SK-N-SH (cell line): ENCODE measurements at regions not wholly inside any gene's neighbourhood (a gene's known extent, or its start where the extent isn't known, plus 50 kb on each side); places are given as distances from the start of the nearest gene placed in this dataset.

Experiments used
- CTCF ChIP-seq: fragments of 200-600 bp; sonication (generic); IDR thresholded peaks from 2 replicates; pipeline ENCODE4 v1.6.1; 2017; ENCODE audit warnings: antibody characterized with exemption, mild to moderate bottlenecking, moderate library complexity
- EZH2phosphoT487 ChIP-seq: fragments of 200-600 bp; sonication (generic); IDR thresholded peaks from 2 replicates; pipeline ENCODE4 v1.6.1; 2017; ENCODE audit warnings: low read depth, mixed run types, mild to moderate bottlenecking, antibody characterized with exemption, moderate library complexity, borderline replicate concordance
- IRF3 ChIP-seq: fragments of 150-350 bp; IDR thresholded peaks from 2 replicates; pipeline ENCODE4 v1.6.1; 2016; ENCODE audit warnings: mild to moderate bottlenecking, low read depth, low read length
- JUND ChIP-seq: IDR thresholded peaks from 2 replicates; pipeline ENCODE4 v1.4.0; 2012
- PBX3 ChIP-seq: IDR thresholded peaks from 2 replicates; pipeline ENCODE4; 2012
- RCOR1 ChIP-seq: fragments of 150-350 bp; IDR thresholded peaks from 2 replicates; pipeline ENCODE4 v1.6.1; 2017; ENCODE audit warnings: antibody characterized with exemption, low read length
- RFX5 ChIP-seq: IDR thresholded peaks from 2 replicates; pipeline ENCODE4 v1.6.1; 2012; ENCODE audit warnings: mild to moderate bottlenecking, improper control_type of control experiment, low read length
- RXRA ChIP-seq: IDR thresholded peaks from 2 replicates; pipeline ENCODE4 v1.4.0; 2012; ENCODE audit warnings: low read depth, mild to moderate bottlenecking, borderline replicate concordance
- TAF1 ChIP-seq: IDR thresholded peaks from 2 replicates; pipeline ENCODE4 v1.6.1; 2012; ENCODE audit warnings: low read depth, mild to moderate bottlenecking, low read length, moderate library complexity, borderline replicate concordance
- TEAD4 ChIP-seq: IDR thresholded peaks from 2 replicates; pipeline ENCODE4 v1.4.0; 2012; ENCODE audit warnings: mild to moderate bottlenecking, borderline replicate concordance; ENCODE audit not compliant: insufficient read depth
- YY1 ChIP-seq: IDR thresholded peaks from 2 replicates; pipeline ENCODE4 v1.4.0; 2012; ENCODE audit warnings: low read depth, mild to moderate bottlenecking

- TF ChIP-seq RCOR1 (no peak), YY1 (no peak), CTCF (no peak), RFX5 (no peak), TAF1 (no peak), EZH2phosphoT487 (no peak), JUND (no peak), PBX3 (no peak), TEAD4 (no peak), IRF3 (no peak), RXRA (no peak)
Observed at GRCh38 chr1:87568911-87569310, 240.2 kb downstream of the LMO4 start.
